Eye (tissue), 1 donor: ENCODE measurements at regions not wholly inside any gene's neighbourhood (a gene's known extent, or its start where the extent isn't known, plus 50 kb on each side); places are given as distances from the start of the nearest gene placed in this dataset.
A peak's percentile ranks its signal among the peaks of the same experiment; 100 is the strongest.
"Not testable (repeated sequence)": the region's sequence is repeated elsewhere in the genome, so short reads cannot be mapped to it uniquely, and the experiment has no call there.

Experiments
- DNase-seq: peaks from one replicate; pipeline ENCODE4 v3.0.0-alpha.2; 2015

DNA sequence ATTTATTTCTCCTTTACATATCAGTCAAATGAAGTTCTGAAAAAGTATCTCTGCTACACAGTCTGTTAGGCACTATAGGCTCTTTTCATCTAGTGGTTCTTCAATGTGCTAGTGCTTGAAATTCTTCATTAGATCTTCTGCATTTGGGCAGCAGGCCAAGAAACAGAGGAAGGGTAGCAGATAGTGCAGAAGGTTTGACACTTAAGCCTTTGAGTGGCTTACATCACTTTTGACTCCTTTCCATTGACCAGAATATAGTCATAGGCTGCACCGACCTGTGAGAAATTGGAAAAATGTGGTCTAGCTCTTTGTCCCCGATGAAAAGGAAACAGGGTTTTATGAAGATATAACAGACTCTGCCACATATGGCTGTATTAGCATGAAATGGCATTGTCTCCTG is 459.5 kb upstream of the PTGER4 start:
- DNase-seq, result no peak

DNA sequence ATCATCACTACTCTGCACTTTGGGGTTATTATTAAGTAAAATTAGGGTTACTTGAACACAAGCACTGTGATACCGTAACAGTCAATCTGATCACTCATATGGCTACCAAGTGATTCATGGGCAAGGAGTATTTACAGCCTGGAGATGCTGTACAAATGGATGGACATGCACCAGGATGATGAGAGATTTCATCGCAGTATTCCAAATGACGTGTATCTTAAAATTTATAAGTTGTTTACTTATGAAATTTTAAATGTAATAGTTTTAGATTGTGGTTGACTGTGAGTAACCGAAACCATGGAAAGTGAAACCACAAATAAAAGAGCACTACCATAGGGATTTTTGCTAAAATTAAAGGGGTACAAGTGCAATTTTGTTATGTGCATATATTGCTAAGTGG is 462.2 kb upstream of the PTGER4 start:
- no peak for DNase-seq

- no peak for DNase-seq
Measured at GRCh38 chr5:40210694-40211093, 469.0 kb upstream of the PTGER4 start.

DNA sequence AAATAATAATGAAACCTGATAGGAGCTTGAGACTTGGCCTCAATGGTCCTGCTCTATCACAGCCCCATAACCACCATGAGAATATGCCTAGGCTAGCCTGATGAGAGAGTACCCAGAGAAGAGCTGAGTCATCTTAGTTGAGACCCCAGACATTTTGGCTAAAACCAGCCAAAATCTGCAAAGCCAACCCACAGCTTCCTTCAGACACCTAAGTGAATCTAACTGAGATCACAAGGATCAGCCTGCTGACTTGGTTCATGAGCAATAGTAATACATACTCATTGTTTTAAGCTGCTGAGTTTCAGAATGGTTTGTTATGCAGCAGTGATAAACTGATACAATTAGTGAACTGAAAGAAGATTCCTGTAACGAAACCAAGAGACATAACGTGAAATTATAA is 473.7 kb upstream of the PTGER4 start:
- no peak for DNase-seq

GRCh38 chr5:40204144-40204543 is 475.6 kb upstream of the PTGER4 start:
- DNase-seq, result no peak

GRCh38 chr5:40202814-40203440 is 476.8 kb upstream of the PTGER4 start:
- DNase-seq, result peak; percentile 11

DNA sequence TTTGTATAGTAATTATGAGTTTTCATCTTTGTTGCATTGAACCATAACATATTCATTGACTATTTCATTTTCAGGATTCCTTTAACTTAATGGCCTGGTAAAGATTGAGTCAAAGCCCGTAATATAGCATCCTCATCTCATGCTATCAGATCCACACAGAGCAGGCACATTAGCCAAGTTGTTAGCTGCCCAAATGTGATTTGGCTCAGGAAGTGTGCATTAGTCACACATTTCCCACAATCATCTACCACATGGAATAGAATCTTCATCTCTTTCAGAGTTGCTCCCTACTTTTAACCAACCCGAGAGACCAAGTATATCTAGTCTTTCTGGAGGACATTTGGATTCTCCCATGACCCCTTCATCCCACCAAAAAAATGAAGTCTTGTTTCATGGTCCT is 481.0 kb upstream of the PTGER4 start:
- DNase-seq, result no peak

DNA sequence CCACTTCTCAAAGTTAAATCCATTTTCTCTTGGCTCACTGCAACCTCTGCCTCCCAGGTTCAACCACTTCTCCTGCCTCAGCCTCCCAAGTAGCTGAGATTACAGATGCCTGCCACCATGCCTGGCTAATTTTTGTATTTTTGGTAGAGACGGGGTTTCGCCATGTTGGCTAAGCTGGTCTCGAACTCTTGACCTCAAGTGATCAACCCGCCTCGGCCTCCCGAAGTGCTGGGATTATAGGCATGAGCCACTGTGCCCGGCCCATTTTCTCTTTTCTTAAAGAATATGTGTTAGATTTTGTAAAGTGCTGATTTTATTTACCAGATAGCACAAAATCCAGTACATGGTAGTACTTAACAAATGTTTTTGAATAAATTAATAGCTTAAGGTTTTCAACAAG is 484.1 kb upstream of the PTGER4 start:
- DNase-seq, result not testable (repeated sequence)

- DNase-seq, result no peak
Measured at GRCh38 chr5:40191150-40191549, 488.6 kb upstream of the PTGER4 start.

DNA sequence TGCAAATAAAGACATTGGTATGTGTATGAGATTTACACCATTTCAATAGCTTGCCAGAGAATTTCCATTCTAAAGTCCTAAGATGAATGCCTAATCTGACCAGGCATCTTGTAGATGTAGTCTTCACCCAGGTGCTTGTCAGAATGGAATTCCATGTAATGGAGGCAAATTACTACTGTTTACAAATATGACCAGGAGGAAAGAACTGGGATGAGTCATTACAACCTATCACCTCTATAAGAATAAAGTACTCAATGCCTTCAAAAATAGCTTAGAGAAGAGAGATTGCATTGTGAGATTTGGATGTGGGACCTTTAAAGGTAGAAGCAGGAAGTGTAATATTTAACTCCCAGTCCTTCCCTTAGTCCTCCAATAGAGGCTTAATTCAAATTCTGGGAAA is 507.0 kb upstream of the PTGER4 start:
- DNase-seq, result no peak

GRCh38 chr5:40171971-40172370 is 507.7 kb upstream of the PTGER4 start:
- no peak for DNase-seq

- DNase-seq, result no peak
Measured at GRCh38 chr5:40167283-40167682, 512.4 kb upstream of the PTGER4 start.

- DNase-seq, result no peak
Measured at GRCh38 chr5:40166802-40167201, 512.9 kb upstream of the PTGER4 start.

DNA sequence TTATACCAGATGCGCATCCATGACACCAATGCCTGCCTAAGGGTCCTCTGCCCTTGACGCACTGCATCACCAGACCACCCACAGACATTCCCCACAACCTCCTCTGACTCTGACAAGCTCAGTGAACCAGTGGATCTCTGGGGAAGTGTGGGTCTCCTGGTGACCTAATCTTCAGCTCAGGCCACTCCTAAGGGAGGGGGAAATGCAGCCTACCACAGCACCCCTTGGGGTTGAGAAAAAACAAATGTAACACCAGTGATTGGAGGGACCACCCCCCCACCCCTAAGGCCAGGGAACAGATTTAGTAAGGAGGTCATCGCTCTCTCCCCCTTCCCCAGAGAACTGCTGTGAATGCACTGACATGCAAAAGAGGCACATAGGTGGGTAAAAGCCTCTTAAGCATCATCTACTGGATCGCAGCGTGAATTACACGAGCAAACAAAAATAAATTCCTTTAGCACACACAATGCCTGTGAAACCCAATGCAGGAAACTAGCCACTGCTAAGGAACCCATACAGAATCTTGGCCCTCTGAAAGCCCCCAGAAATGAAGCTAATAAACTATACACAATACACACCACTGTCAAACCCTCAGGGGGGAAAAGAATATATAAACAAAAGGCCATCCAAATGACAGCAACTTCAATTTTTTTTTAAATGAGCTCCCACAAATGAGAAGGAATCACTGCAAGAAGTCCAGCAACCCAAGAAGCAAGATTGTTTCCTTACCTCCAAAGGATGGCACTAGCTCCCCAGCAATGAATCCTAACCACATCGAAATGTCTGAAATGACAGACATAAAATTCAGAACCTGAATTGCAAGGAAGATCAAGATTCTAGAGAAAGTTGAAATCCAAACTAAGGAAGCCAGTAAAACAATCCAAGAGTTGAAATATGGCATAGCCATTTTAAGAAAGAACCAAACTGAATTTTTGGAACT is 513.7 kb upstream of the PTGER4 start:
- DNase-seq, result peak; percentile 11

DNA sequence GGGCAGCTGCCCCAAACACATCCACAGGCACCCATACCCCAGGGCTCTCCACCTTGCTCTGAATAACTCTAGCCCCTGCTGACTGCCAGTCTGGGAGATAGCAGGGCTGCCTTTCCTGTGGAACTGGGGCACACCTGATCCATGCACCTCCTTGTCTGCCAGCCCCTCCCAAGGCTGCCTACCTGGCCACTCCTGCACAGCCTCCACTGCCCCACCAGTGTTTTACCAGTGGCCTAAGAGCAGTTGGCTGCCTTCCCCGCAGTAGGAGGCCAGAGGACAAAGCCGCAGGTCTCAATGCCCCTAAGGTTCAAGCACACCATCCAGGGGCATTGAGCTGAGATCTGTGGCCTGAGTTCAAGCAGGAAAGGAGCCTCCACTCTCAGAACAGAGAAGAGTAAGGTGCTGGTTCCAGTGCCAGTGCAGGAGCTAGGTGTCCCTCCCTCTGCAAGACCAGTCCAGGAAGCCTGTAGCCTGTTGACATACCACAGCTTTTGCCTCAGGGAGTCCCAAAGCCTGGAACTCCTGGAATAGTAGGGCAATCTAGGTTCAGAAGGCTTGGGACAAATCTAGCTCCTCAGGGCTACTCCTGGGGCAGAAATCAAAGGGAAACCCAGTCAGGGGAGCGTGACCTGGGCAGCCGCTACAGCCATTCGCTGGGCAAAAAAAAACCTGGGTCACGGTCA is 514.5 kb upstream of the PTGER4 start:
- DNase-seq, result no peak

- DNase-seq, result no peak
Measured at GRCh38 chr5:40160435-40160834, 519.3 kb upstream of the PTGER4 start.

DNA sequence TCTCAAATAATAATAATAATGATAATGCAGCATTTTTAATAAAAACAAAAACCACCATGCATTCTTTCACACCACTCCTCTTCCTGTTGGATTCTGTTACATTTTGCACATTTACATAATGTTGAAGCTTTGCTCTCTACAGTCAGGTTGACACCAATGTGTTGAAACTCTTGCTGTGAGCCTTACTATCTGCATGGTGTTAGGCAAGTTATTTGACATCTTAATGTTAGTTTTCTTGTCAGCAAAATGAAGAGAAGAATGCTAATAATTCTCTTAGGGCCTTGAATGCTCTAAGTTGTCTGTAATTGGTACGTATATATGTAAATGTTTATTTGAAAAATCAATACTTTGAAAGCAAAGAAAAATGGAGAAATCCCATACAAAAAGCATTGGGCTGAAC is 525.5 kb upstream of the PTGER4 start:
- DNase-seq, result no peak

DNA sequence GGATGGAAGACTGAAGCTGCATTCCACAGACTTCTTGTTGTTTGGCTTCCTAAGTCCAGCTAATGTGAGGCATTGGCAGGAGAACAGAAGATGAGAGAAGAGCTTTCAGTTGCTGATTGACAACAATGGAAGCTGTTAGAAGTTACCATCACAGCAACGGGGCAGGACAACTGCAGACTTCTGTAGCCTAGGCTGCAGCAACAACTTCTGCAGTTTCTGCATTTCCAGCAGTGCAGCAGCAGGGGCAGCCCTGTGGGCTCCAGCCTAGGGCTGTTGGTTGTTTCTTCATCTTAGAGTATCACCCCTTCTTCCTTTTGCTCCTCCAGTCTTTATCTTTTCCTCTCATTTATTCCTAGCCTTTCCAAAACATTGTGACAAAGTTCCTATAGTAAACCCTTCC is 528.8 kb upstream of the PTGER4 start:
- DNase-seq, result no peak

- DNase-seq, result no peak
Measured at GRCh38 chr5:40141896-40142295, 537.8 kb upstream of the PTGER4 start.

- DNase-seq, result no peak
Measured at GRCh38 chr5:40141418-40141817, 538.3 kb upstream of the PTGER4 start.

DNA sequence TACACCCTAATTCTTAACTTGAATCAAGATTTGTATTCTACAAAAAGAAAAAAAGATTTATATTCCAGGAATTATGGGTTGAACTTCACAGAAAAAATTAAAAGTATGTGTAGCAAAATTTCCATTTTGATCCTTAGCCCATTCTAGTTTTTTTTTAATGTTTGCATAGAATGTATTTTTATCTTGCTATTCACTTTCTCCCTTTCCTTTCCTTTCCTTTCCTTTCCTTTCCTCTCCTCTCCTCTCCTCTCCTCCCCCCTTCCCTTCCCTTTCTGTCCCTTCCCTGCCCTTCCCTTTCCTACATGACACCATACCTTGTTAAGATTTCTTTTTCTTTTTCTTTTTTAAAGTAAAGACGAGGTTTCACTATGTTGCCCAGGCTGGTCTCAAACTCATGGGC is 542.5 kb upstream of the PTGER4 start:
- no peak for DNase-seq

GRCh38 chr5:40134883-40135520 is 544.7 kb upstream of the PTGER4 start:
- DNase-seq, result no peak

GRCh38 chr5:40124367-40124766 is 555.3 kb upstream of the PTGER4 start:
- peak; percentile 2 for DNase-seq
